Ovary (tissue), 7 donors: ENCODE measurements at regions not wholly inside any gene's neighbourhood (a gene's known extent, or its start where the extent isn't known, plus 50 kb on each side); places are given as distances from the start of the nearest gene placed in this dataset.

Experiments used
- DNase-seq, 5 donors: peaks; one replicate each; pipeline ENCODE4 v3.0.0-alpha.2; 2019 to 2020
- H3K27ac ChIP-seq, 2 donors: fragments of 200-600 bp; one replicate each; pipeline versions ENCODE4 v1.5.1 to v1.8.0; 2019 to 2022
- H3K27me3 ChIP-seq: fragments of 200-600 bp; one replicate; pipeline ENCODE4 v1.8.0; 2022
- H3K36me3 ChIP-seq: fragments of 200-600 bp; sonication (generic); one replicate; pipeline ENCODE4 v1.5.1; 2019
- H3K4me1 ChIP-seq: one replicate; pipeline ENCODE4 v1.8.1; 2013; ENCODE audit warnings: mild to moderate bottlenecking, moderate library complexity; ENCODE audit not compliant: insufficient read depth
- H3K4me3 ChIP-seq: fragments of 200-600 bp; sonication (generic); one replicate; pipeline ENCODE4 v1.5.1; 2017
- H3K9me3 ChIP-seq, 2 donors: fragments of 200-600 bp in 1 of 2; sonication (generic) in 1 of 2; one replicate each; pipeline versions ENCODE4 v1.5.1 to v1.8.1; 2013 to 2019; ENCODE audit warnings: mild to moderate bottlenecking in 1 of 2, moderate library complexity in 1 of 2
- CTCF ChIP-seq, 3 donors: fragments of 450-650 bp in 2 of 3; fragments of 200-600 bp in 1 of 3; IDR thresholded peaks; one replicate each; pipeline versions ENCODE4 v1.5.1 to v1.8.0; 2016 to 2022; ENCODE audit warnings: antibody characterized with exemption in 3 of 3, mild to moderate bottlenecking in 1 of 3
- EP300 ChIP-seq: sonication (generic); formaldehyde crosslinking; IDR thresholded peaks from one replicate; pipeline ENCODE4 v1.6.1; 2017; ENCODE audit warnings: antibody characterized with exemption
- POLR2A ChIP-seq: fragments of 450-650 bp; IDR thresholded peaks from one replicate; pipeline ENCODE4 v1.6.1; 2017; ENCODE audit warnings: antibody characterized with exemption, mild to moderate bottlenecking, moderate library complexity
- WGBS, 3 donors: extraction: QIAGEN DNeasy Blood & Tissue Kit in 1 of 3; methylation state at CpG; one replicate each; pipeline versions ENCODE4 v1.1.5 to v1.1.7; 2013 to 2017; 5-methylcytosine and 5-hydroxymethylcytosine counted together
- intact Hi-C, 4 donors: fragments of 100-400 bp; cut with DNase I; formaldehyde crosslinking; loops; one replicate each; pipeline versions ENCODE4 v1.11.0 to v1.15.1; 2022 to 2023
- donor health status: DM: no; HTN: no; CAD: no; lungs with moderate emphysema.
- donor health status: DM: no; HTN: no; CAD: no.
- donor health status: Bipolar disorder and iron deficiency.
- donor health status: DM: no; HTN: no; CAD: no.
- donor health status: DM: yes; HTN: yes; CAD: no.

- intact Hi-C loops, result no loop called here
- Histone ChIP-seq H3K4me3 (no peak overlapping the region), H3K9me3 (no peaks in the 10 kb centered on the region), H3K4me1 (no peaks in the 10 kb centered on the region), H3K27ac (no peak overlapping the region), H3K27me3 (no peaks in the 10 kb centered on the region), H3K36me3 (no peaks in the 10 kb centered on the region)
- TF ChIP-seq POLR2A, result no peak
- TF ChIP-seq EP300, result no peak
- TF ChIP-seq CTCF (IDR thresholded peaks at IDR 0.05), result no peak
- no peak for DNase-seq
These were observed 252.9 kb upstream of the SOX2 start for GRCh38 chr3:181458857-181459256.

- no peaks in the 10 kb centered on the region for H3K36me3 ChIP-seq
- no peaks in the 10 kb centered on the region for H3K9me3 ChIP-seq
- no peaks in the 10 kb centered on the region for H3K4me1 ChIP-seq
- no peak for TF ChIP-seq CTCF (IDR thresholded peaks at IDR 0.05)
- H3K4me3 ChIP-seq, result no peak overlapping the region
- intact Hi-C loops, result no loop called here
- no peaks in the 10 kb centered on the region for H3K27me3 ChIP-seq
- 74 to 76% (median 74%) methylated on average over 4 of the region's 4 CpGs for WGBS, 3 donors
- no peak overlapping the region for H3K27ac ChIP-seq
- no peak for DNase-seq
These were observed 254.0 kb upstream of the SOX2 start for GRCh38 chr3:181457756-181458155.

GRCh38 chr3:181457190-181457589 lies 254.5 kb upstream of the SOX2 start:
- H3K9me3 ChIP-seq, result no peaks in the 10 kb centered on the region
- no peak for DNase-seq
- WGBS, 3 donors, result 90 to 91% (median 90%) methylated on average over 9 of the region's 9 CpGs
- no peaks in the 10 kb centered on the region for H3K4me1 ChIP-seq
- intact Hi-C loops, result no loop called here
- H3K27me3 ChIP-seq, result no peaks in the 10 kb centered on the region
- no peak overlapping the region for H3K4me3 ChIP-seq
- TF ChIP-seq CTCF (IDR thresholded peaks at IDR 0.05), result no peak
- TF ChIP-seq POLR2A, result no peak
- no peak for TF ChIP-seq EP300
- no peak overlapping the region for H3K27ac ChIP-seq
- no peaks in the 10 kb centered on the region for H3K36me3 ChIP-seq

- Histone ChIP-seq H3K36me3 (no peaks in the 10 kb centered on the region), H3K27ac (no peak overlapping the region), H3K9me3 (no peaks in the 10 kb centered on the region), H3K4me1 (no peaks in the 10 kb centered on the region), H3K27me3 (no peaks in the 10 kb centered on the region), H3K4me3 (no peak overlapping the region)
- WGBS, 3 donors, result 37 to 50% (median 45%) methylated on average over 1 of the region's 1 CpG
- intact Hi-C loops, result no loop called here
- DNase-seq, result no peak
- no peak for TF ChIP-seq EP300
- TF ChIP-seq CTCF (IDR thresholded peaks at IDR 0.05), result no peak
These were observed 256.4 kb upstream of the SOX2 start for GRCh38 chr3:181455276-181455675.

- no peaks in the 10 kb centered on the region for H3K27me3 ChIP-seq
- 82 to 85% (median 85%) methylated on average over 6 of the region's 6 CpGs for WGBS, 3 donors
- DNase-seq, result no peak
- intact Hi-C loops, result no loop called here
- no peak overlapping the region for H3K4me3 ChIP-seq
- no peaks in the 10 kb centered on the region for H3K9me3 ChIP-seq
- H3K36me3 ChIP-seq, result no peaks in the 10 kb centered on the region
- H3K27ac ChIP-seq, result no peak overlapping the region
- TF ChIP-seq POLR2A (no peak), CTCF (IDR thresholded peaks at IDR 0.05) (no peak), EP300 (no peak)
- H3K4me1 ChIP-seq, result no peaks in the 10 kb centered on the region
These were observed 257.2 kb upstream of the SOX2 start for GRCh38 chr3:181454451-181455027.
